GM12872 (cell line): ENCODE measurements at regions not wholly inside any gene's neighbourhood (a gene's known extent, or its start where the extent isn't known, plus 50 kb on each side); places are given as distances from the start of the nearest gene placed in this dataset.
A peak's percentile ranks its signal among the peaks of the same experiment; 100 is the strongest.

Experiments
- TF ChIP-seq, protein P1 (sequence below): IDR thresholded peaks from 3 replicates; pipeline ENCODE4 v1.5.1; 2011; ENCODE audit warnings: low read depth, mild to moderate bottlenecking, low read length, moderate library complexity; ENCODE audit not compliant: insufficient read depth

DNA sequence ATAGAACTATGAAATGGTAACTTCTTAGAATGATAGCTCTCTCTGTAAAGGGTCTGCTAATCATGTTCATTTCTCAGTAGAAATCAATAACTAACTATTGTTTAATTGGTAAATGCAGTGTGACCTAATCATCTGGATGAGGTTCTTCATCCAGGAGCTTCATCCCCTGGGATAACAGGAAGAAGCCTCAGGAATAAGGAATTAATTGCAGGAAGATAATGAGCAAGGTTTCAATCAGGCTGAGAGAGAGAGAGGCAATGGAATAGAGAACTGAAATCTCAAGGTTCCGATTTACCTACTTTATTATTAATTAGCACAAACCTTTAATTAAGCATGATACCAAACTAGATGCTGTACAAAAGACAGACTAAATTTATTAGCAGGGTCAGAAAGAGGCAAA, 499.7 kb downstream of the MAT2B start:
- TF ChIP-seq, protein P1, sequence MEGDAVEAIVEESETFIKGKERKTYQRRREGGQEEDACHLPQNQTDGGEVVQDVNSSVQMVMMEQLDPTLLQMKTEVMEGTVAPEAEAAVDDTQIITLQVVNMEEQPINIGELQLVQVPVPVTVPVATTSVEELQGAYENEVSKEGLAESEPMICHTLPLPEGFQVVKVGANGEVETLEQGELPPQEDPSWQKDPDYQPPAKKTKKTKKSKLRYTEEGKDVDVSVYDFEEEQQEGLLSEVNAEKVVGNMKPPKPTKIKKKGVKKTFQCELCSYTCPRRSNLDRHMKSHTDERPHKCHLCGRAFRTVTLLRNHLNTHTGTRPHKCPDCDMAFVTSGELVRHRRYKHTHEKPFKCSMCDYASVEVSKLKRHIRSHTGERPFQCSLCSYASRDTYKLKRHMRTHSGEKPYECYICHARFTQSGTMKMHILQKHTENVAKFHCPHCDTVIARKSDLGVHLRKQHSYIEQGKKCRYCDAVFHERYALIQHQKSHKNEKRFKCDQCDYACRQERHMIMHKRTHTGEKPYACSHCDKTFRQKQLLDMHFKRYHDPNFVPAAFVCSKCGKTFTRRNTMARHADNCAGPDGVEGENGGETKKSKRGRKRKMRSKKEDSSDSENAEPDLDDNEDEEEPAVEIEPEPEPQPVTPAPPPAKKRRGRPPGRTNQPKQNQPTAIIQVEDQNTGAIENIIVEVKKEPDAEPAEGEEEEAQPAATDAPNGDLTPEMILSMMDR, result no peak

DNA sequence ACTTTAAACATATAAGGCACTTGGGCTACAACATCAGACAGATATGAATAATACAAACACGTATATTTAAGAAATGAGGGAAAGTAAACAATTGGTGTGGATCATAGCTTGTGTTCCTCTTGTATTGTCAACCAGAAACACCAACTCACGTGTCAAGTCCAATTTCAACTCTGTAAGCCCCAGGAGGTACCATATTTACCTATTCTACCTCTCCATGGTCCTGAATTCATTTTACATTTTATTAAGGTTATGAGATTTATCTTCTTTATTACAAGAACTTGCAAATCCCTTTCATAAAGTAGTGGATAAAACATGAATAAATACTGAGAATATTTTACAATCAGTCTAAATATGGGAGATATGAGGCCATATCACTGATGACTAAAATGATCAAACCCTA, 501.6 kb downstream of the MAT2B start:
- TF ChIP-seq, protein P1, result no peak

DNA sequence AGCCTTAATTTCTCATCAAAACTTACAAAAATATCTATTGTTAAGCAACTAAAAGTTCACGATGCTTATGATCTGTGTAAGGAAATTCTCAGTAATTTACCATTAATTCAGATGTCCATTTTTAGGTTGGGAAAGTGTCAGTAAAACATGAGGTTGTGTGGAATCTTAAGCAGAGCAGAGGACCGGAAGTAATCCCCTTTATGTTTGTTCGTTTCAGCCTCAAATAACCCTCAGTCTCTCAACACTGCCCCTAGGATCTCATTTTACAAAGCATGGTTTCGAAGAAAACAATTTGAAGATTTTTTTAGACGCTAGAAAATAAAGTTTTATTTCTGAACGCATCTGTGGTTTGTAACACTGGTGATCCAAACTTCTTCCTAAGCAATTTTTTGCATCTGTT, 504.2 kb downstream of the MAT2B start:
- TF ChIP-seq, protein P1, result no peak

DNA sequence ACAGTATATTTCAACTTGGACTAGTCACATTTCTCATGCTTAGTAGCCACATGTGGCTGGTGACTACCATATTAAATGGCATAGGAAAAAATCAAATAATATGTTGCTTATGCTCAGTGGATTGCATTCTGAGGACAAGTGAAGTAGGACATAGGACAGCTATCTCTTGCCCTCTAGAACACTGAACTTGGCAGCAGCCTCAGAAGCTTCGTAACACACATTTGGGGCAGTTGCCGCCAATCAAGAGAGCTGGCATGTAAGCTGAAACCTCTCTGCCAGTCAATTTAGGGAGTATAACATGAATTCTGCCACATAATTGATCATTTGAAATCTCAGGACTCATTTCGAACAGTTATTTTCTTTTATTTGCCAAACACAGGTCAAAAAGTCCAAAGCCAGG, 505.5 kb downstream of the MAT2B start:
- TF ChIP-seq, protein P1, result no peak

DNA sequence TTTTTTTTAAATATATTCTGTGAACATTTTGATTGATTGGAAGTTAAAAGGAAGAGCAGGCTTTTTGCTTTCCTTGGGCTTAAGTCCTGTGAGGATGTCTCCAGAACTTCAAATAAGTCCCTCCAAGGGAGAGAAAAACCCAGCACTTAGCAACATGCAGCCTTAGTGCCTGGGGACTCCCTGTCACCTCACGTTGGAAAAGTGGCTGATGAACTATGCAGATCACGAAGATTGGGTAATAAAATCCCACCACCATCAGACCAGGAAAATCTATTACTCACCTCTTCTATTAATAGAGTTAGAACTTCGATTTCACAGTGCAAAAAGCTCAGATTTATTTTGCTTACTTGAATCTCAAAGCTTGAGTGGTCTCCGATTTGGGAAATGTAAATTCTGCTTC, 507.0 kb downstream of the MAT2B start:
- TF ChIP-seq, protein P1, result no peak

DNA sequence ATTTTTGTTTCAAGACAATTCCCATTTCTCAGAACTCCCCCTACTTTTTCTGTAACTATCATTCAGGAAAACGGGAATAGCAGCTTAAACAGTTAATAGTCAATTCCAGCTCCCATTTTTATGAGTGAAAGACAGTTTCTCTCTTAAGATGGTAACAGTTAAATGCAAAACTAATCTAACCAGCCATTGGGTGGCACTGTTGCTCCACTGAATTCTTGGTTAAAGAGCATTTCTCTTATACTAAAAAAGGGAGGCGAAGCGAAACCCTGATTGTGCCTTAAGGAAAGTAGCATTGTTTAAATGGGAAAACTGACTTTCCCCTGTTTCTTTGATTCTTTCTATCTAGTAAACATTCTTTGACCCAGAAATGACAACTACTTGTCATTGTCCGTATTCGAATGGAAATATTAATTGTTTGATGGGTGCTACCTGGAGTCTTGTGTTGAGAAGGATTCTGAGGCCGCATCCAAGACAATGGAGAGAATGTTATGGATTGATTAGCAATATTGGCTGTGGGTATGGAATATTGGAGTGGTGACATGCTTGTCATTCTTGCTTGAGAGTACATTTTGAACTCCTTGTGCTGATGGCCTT, 507.8 kb downstream of the MAT2B start:
- TF ChIP-seq, protein P1, result peak; percentile 57

DNA sequence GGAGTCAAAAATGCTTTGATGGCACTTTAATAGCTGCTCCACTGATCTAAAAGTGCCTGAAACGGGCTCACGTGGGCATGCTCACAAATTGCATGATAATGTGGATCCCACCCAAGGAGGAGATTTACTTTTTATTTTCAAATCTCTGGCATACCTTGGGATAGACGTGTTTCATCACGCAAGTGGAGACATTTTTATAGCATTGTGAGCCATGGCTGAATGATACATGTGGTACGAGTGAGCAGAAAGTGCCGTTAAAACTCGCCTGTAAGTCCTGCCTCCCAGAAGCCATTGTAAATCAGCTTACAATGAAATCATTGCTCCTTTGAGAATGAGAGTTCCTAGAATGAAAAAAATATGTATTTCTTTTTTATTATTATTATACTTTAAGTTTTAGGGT, 514.7 kb downstream of the MAT2B start:
- TF ChIP-seq, protein P1, result no peak
